Right forelimb (tissue), 1 donor: ENCODE measurements at regions not wholly inside any gene's neighbourhood (a gene's known extent, or its start where the extent isn't known, plus 50 kb on each side); places are given as distances from the start of the nearest gene placed in this dataset.

ENCODE experiments used
- DNase-seq: peaks from one replicate; pipeline ENCODE4 v3.0.0-alpha.2; 2018

DNA sequence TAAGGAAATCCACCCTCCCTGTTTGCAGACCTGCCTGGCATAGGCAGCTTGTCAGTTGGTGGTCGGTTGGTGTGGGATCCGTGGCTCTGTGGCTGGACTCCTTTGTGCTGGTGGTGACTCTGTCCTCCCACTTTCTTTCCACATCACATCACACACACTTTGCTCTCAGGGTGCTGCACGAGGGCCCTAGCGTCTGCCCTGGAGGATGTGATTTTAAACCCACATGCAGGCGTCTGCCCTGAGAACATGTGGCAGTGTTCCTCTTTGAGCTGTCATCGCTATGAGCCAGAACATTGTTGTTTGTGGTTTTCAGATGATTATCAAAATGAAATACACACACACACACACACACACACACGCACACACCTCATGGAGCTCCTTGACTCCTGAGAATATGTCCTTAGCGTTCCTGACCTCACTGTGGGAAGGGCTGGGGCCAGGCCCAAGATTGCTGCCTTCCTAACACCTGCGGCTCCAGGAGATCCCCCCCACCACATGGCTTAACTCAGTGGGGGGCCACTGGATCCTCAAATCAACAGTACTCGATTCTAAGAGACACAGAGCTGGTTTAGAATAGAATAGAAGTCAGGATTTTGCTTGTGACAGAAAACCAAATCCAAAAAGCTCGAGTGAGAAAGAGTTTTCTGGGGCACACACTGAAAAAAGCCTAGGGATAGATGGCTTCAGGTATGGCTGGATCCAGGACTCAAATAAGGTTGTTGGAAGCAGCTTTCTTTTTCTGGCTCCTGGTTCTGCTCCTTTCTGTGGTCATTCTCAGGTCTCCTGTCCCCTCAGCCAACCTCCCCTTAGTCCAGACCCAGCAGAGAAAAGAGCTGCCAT is 54.8 kb downstream of the RTP5 start:
- DNase-seq = no peak

DNA sequence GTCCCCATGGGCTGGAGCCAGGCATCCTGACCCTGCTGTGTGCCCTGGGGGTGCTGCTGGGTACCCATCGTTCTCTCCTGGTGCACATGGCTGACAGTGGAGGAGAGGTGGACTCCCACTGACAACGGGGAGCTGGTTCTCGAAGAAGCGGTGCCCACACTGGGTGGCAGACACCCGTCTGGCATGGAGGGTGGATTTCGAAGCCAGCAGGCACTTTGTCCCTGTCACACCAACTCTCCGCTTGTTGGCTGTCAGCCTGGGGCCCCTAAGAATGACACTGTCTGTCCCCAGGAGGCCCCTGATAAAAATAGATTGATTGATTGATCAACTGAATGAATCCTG is 55.4 kb downstream of the RTP5 start:
- no peak for DNase-seq

DNA sequence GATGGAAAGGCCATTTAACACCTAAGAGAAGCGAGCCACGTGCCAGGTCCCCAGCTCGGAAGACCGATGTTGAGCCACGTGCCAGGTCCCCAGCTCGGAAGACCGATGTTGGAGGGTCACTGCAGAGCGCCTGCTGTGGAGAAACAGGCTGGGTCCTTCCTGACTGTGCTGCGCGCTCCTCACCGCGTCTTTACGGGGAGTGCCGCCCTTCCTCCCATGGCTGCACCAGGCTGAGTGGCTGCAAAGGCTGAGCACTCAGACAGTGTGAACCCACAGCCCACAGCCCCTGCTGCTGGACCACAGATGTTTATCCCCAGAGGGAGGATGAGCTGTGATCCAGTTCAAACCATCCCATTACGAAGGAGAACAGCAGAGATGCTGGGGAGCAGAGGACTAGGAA is 55.7 kb downstream of the RTP5 start:
- DNase-seq = no peak

DNA sequence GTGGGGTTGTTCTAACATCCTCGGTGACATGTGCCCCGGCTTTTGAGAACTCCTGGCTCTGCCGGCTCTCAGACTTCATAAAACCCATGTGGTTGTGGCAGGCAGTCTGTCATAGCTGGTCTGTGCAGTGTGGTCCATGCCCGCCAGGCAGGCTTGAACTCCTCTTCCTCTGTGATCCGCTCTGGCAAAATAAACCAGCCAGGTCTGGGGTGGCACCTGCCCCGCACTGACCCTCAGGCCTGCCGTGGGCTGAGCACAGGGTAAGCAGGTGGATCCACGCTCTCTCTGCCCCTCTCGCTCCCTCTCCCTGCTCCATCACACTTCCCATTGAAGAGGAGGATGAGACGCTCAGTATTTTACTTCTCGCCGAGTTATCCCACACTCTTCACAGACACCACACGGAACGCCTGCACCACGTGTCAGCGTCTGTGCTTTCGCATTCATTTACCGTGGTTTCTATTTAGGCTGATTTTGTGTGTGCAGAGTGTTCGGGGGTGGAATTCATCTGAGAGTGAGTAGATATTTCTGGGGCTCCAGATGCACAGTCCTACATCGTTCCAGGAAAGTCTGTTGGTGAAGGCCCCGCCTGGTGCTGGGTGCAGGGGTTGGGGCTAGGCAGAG is 56.4 kb downstream of the RTP5 start:
- DNase-seq = no peak

DNA sequence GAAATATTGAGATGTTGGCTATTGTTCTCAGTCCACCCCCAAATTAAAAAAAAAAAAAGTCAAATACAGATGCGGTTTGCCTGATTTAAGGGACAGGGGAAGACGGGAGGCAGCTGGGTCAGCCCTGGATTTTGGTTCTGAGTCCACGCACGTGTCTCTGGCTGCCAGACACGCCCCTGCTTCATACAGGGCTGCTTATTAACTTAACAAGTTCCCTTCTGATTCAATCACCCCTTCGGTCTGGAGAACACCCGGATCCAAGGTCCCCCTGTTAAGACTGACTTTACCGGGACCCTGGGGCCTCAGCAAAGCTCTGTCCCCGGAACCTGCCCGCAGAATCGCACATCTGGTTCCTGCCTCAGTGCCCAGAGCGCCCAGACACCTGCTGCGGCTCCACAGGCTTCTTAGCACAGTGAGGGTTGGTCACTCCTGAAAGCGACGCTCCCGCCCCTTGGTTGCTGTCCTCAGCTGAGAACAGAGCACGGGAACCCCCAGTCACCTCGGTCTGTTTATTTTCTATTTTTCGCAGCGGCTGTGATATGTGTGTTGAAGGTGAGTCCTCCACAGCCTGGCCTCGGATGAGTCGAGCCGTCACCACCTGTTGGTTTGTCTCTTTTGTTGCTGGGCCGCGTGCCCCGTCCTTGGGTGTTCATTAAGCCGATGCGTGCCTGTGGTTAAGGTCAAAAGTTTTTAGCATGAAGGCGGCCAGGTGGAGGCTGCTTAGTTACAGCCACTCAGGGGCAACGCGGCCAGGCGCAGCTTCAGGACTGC is 57.2 kb downstream of the RTP5 start:
- no peak for DNase-seq

DNA sequence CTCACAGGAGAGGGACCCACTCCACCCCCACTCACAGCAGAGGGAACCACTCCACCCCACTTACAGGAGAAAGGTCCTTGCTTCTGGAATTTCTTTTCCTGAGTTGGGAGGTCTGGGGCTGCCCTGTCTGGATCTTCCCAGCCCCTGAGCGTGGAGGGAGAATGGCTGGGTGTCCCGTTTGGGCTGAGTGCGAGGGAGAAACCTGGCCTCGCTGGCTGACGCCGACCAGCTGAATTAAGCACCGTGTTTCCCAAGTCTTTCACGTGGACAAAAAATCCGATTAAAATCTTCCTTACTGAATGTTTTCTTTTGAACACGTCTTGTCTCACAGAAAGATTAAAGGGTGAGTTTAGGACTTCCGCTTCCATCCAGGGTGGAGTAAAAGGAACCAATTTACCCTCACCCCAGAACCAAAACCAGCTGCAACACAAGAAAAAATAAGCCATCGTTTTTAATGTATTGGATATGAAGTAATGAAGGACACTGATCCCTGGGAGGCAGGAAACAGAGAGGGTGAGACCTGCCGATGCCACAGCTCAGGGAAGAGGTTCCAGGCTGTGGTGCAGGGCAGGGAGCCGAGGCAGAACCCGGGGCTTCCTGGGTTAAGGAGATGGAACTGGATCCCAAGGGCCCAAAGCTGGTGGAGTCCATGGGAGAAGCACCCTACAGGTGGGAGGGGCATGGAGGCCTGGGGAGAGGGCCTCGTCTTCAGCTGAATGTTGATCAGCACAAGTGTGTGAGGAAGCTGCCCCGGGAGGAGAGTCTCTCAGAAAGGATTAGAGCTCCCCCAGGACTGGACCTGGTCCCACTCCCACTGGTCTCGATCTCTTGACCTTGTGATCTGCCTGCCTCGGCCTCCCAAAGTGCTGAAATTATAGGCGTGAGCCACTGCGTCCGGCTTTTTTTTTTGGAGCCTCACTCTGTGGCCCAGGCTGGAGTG is 60.3 kb downstream of the RTP5 start:
- DNase-seq = no peak

DNA sequence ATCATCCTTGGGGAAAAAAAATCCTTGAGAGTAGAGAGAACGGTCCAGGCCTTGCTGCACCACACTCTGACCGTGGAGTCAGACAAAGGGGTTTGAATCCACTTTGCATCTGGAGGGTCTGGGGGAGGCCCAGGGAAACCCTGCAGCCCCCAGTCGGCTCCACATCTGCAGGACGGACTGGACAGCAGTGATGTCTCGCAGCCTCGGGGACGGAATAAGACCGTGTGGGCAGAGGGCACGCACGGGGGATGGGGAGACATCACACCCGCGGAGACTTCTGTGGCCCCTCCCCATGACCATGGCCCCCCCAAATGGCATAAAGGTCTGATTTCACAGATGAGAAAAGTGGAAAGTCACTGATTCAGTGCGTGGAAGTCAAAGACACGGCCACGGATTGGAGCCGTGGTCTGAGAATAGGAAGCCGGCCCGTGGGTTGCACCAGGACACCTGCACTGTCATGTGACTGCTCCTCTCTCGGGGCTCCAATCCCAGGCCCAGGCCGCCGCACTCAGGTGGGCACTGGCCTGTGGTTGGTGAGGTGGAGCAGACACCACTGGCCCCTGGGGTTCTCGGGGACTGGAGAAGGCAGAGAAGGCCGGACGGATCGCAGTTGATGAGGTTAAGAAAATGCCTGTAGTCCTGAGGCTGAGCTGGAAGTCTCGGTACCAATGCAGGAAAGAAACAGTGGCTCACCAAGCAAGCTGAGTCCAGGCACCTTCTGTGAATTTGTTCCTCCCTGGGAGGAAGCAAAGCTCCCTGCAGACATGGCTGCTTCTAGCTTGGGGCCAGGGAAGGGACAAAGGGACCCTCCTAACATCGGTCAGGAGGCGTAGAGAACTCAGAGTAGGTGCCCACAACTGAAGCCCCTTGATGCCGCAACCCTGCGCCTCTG is 61.8 kb downstream of the RTP5 start:
- no peak for DNase-seq

DNA sequence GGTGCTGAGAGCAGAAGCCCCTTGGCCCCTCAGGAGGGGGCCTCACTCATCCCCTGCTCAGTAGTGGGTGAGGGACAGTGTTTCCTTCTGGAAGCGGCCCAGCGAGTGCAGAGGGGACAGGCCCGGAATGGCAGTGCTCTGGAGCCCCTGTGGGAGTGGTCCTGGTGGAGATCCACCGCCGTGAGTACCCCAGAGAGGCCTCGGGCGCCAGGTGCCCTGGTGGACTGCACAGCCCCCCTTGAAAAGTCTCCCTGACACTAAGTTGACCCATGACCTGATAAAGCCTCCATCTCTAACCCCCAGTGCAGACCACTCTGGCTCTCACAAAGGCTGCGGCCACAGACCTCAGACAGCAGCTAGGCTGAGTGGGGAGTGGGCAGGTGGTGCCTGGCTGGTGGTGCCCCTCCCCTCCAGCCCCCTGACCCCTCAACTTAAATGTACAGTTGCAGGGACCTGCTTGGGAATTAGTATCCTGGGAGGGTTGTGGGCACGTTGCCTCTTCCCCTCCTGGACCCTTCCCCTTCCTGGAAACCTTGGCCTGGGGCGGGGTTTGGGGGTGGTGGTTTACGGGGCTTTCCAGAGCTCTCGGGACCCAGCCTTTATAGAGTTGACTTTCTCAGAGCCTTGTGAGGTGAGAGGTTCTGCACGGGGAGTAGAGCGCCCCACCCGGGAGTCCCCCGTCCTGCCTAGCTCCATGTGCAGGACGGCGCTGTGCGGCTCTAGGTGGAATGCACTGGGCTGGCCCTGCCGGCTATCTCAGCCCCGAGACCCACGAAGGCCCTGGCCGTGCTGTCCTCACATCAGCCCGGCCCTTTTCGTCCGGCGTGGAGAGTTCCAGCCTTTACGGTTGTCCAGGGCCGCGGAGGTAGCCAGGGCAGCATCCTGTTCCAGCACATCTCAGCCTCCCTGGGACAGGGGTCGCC is 62.7 kb downstream of the RTP5 start:
- no peak for DNase-seq

DNA sequence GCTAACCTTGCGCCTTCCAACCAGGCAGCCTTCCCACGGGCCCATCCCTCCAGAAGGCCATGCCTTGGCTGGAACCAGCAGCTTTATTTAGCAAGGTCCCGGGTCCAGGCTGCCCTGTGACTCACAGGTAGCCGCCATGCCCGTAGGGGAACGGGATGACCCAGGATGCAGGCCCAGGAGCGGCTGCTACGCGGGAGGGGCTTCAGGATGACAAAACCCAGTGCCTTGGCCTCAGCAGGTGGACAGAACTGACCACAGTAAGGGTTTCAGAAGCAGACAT is 63.3 kb downstream of the RTP5 start:
- no peak for DNase-seq

DNA sequence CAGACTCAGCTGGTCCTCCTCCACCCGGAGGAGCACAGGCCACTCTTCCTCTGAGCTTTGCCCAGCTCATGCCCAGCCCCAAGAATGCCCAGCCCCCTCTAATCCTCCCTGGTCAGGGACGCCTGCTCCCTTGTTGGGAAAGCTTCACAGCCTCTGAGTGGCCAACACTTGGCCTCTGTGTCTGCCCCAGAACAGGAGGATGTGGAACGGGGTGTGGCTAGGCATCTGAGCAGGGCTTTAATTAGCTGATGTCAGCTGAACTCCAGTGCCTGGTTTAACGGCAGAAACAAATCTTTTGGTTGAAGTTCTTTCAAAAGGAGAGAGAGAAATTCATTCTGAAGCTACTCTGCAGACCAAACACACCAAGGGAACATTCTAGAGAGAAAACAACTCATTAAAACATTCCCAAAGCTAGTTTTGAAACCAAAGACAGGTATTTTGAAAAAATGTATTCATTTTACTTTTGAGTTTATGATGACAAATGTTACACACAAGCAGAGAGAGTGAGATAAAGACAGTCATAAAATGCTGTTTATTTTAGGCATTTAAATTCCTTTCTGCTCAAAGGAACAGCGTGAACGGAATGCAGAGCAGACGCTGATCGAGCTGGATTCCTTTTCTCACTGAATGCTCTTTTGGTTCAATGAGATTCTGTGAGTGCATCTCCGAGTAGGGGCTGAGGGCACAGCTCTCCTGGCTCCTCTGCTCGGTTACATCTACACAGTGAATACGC is 63.8 kb downstream of the RTP5 start:
- no peak for DNase-seq

DNA sequence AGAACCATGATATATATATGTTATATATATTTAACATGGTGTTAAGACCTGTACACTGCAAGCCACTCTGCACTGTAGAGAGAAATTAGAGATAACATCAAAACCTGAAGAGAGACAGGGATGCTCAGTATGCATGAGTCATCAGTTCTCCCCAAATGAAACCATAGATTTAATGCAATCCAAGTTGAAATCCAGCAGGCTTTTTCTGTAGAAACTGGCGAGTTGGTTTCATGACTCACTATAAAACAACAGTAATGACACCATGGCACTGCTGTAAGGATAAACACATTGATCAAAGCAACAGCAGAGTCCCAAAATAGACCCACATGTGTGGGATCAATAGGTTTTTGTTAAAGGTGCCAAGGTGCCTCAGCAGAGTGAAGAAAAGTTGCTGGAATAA is 65.8 kb downstream of the RTP5 start:
- DNase-seq = no peak

DNA sequence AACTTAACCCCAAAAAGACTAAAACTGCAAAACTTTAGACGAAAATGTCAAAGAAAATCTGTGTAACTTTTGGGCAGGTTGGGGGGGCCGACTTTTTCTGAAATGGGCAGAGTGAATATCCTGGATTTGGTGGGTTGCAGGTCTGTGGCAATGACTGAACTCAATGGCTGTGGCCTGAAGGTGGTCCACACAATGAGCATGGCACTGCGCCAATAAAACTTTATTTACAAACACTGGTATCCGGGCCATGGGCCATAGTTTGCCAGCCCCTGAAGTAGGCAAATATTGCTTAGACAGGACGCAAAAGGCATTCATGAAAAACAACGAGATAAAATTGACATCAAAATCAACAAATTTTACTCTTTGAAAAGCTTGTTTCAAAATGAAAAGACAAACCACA is 66.2 kb downstream of the RTP5 start:
- no peak for DNase-seq

DNA sequence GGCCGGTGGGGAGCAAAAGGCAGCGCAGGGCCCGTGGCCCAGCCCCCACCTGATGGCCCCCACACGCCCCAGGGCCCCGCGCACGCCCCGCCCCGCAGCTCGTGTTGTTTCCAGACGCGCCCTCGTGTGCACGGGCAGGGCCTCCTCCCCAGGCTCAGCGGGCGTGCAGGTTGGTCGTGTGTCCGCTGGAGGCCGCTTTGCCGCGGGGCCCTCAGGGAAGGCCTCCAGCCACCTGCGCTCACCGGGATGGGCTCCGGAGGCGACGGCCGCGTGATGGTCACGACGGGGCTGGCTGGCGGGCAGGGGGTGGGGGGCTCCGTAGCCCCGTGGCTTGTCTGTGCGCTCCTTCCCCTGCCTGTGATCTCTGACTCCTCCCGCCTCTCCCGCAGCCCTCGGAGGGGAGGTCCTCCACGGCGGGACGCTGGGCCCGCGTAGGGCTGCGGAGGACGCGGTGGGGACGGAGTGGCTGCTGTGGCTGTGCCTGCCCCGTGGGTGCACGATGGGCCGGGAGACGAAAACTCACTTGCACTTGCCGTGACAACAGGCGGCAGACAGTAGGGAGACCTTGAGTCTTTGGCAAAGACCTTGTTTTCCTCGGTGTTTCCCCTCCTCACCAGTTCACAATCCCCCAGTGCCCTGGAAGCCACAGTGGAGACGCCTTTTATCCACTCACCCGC is 67.1 kb downstream of the RTP5 start:
- DNase-seq = no peak

DNA sequence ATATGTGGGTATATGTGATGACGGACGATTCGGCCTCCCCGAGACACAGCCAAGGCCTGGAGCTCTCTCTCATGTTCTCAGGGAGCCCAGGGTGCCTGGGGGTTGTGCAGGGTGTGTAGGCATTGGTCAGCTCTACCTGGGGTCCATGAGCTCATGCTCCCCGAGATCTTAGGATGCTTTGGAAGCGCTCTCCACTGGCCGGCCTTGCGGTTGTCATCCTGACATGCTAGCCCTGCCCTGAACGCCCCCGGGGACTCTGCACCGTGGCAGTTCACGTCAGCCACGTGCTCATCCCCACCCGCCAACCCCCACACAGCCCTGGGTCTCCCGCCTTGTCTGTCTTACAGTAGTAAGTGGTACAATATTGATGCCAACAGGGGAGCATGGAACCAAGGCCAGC is 67.8 kb downstream of the RTP5 start:
- DNase-seq = no peak

DNA sequence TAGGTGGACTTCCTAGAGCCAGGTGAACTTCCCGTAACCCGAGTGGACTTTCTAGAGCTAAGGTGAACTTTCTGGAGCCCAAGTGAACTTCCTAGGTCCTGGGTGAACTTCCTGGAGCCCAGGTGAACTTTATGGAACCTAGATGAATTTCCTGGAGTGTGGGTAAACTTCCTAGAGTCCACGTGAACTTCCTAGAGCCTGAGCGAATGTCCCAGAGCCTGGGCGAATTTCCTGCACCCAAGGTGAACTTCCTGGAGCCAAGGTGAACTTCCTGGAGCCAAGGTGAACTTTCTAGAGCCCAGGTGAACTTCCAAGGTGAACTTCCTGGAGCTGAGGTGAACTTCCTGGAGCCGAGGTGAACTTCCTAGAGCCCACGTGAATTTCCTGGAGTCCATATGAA is 70.0 kb downstream of the RTP5 start:
- DNase-seq = no peak

DNA sequence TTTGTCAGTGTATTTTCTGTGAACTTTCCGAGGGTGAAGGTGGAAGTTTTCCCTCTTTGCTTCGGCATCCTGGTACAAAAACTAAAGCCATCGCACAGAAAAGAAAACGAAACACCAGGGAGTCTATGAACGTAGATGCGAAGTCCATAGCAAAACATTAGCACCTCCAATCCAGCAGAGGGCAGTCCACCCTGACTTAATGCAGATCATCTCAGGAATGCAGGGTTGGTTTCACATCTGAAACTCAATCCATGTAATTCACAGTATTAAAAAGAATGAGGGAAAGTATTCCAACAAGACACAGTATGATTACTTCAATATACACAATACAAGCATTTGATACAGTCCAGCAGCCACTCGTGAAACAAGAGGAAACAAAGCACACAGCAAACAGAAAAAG is 70.8 kb downstream of the RTP5 start:
- no peak for DNase-seq

DNA sequence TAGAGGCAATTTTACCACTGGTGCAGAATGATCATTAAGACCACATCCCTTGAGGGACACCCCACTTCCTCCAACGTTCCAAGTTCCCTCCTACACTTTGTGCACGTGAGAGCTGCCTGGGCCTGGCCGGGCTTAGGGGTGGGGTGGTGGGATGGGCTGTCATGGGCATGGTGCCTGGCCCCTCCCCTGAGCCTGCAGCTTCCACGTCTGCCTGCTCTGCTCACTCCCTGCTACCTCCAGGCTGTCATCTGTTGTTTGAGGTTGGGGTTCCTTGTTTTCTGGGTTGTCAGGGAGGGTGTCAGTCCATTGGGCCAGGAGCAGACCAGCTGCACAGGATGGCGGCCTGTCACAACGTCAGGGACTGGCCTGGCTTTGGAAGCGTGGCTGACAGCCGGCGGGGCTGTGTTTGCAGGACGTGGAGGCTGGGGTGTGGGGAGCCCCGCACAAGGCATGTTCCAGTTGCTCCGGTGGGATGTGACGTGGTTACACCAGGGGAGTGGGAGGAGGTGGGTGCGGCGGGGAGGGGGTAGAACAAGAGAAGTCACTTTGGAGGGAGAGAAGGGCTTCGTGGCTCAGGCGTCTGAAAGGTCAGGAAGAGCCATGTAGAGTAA is 72.3 kb downstream of the RTP5 start:
- DNase-seq = no peak

DNA sequence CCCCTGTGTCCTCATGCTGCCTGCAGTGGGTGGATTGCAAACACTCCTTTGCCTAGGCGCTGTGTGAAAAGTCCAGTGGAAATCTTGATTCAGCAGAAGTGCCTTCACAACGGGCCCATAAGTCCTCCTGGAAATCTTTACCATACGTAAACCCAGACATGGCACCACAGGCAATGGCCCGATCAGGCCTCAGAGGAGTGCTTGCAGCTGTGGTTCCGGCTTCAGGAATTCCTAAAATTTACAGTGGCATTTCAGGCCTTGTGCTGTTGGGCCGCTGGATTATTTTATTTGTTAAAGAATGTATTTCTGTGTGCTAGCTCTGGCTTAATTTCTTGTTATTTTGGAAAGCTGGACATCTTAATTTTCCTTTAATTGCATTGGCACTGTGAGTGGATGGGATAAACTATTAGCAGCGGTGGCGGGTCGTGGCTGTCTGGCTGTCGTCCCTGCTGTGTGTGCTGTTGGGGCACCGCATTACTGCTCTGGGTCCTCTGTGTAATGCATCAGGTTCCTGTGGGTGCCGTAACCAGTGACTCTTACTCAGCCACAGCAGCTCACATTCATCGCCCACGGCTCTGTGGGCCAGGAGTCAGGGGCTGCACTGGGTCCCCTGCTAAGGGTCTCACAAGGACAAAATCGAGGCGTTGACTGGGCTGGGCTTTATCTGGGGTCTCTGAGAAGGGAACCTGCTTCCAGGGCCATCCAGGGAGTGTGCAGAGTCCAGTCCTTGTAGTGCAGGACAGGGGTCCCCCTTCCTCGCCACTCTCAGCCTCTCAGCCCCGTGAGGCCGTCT is 73.1 kb downstream of the RTP5 start:
- DNase-seq = no peak
